ENCODE measurements at regions not wholly inside any gene's neighbourhood (a gene's known extent, or its start where the extent isn't known, plus 50 kb on each side); places are given as distances from the start of the nearest gene placed in this dataset.

DNA sequence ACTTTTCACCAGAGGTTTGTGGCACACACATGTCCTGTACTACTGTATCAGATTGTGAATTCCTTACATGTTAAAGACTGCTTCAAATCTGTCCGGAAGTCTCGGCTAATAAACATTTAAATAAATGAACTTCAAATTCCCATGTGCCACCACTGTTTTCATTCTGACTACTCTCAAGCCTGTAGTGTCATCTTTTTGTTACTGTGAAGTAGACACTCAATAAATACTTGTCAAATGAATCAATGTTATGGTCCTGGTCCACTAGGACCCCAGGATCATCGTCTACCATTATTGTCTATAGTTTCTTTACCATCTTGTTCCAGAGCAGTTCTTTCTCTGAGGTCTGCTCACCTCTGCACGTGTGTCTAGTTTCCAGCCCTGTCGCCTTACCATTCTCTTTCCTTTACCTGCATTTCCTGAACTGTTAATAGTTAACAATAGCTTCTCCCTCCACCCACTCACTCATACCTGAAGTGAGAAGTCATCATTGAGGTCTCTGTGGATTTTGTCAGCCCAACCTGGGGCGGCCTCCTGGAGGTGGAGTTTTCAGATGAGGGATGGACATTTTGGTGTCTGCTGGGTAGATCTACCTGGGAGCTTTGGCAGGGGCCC lies 333.0 kb downstream of the SEC14L1 start:
- TF ChIP-seq, protein P1, sequence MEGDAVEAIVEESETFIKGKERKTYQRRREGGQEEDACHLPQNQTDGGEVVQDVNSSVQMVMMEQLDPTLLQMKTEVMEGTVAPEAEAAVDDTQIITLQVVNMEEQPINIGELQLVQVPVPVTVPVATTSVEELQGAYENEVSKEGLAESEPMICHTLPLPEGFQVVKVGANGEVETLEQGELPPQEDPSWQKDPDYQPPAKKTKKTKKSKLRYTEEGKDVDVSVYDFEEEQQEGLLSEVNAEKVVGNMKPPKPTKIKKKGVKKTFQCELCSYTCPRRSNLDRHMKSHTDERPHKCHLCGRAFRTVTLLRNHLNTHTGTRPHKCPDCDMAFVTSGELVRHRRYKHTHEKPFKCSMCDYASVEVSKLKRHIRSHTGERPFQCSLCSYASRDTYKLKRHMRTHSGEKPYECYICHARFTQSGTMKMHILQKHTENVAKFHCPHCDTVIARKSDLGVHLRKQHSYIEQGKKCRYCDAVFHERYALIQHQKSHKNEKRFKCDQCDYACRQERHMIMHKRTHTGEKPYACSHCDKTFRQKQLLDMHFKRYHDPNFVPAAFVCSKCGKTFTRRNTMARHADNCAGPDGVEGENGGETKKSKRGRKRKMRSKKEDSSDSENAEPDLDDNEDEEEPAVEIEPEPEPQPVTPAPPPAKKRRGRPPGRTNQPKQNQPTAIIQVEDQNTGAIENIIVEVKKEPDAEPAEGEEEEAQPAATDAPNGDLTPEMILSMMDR (IDR thresholded peaks at IDR 0.05; ENCODE audit: insufficient read depth, low read length, poor library complexity, severe bottlenecking) = no peak
- no peak for TF ChIP-seq EZH2phosphoT487 (conservative IDR thresholded peaks at IDR 0.05; ENCODE audit: low read length)
